HG02885 (cell line): ENCODE measurements at regions not wholly inside any gene's neighbourhood (a gene's known extent, or its start where the extent isn't known, plus 50 kb on each side); places are given as distances from the start of the nearest gene placed in this dataset.
"Not testable (repeated sequence)": the region's sequence is repeated elsewhere in the genome, so short reads cannot be mapped to it uniquely, and the experiment has no call there.

Experiments used
- ATAC-seq: cut with Tn5 transposase; IDR thresholded peaks from one replicate; pipeline ENCODE4 v1.9.1; 2021; ENCODE audit warnings: mild to moderate bottlenecking; ENCODE audit not compliant: unreplicated experiment, poor library complexity

- ATAC-seq, result no peak
Measured at GRCh38 chr5:39650008-39650762, 225.4 kb upstream of the DAB2 start.

- ATAC-seq, result peak; percentile 53
Measured at GRCh38 chr5:39648848-39649227, 224.1 kb upstream of the DAB2 start.

GRCh38 chr5:39648085-39648847 lies 223.5 kb upstream of the DAB2 start:
- peak; percentile 7 for ATAC-seq

GRCh38 chr5:39640552-39640951 lies 215.8 kb upstream of the DAB2 start:
- peak; percentile 94 for ATAC-seq

- ATAC-seq, result no peak
Measured at GRCh38 chr5:39639618-39640089, 214.9 kb upstream of the DAB2 start.

GRCh38 chr5:39638813-39639212 lies 214.0 kb upstream of the DAB2 start:
- no peak for ATAC-seq

GRCh38 chr5:39633057-39633456 lies 208.3 kb upstream of the DAB2 start:
- no peak for ATAC-seq

- ATAC-seq, result no peak
Measured at GRCh38 chr5:39631958-39632357, 207.2 kb upstream of the DAB2 start.

- no peak for ATAC-seq
Measured at GRCh38 chr5:39629946-39630345, 205.2 kb upstream of the DAB2 start.

- ATAC-seq, result no peak
Measured at GRCh38 chr5:39628348-39628747, 203.6 kb upstream of the DAB2 start.

GRCh38 chr5:39624890-39625289 lies 200.1 kb upstream of the DAB2 start:
- ATAC-seq, result no peak

GRCh38 chr5:39624268-39624886 lies 199.6 kb upstream of the DAB2 start:
- no peak for ATAC-seq

- no peak for ATAC-seq
Measured at GRCh38 chr5:39623291-39623865, 198.6 kb upstream of the DAB2 start.

GRCh38 chr5:39622281-39622680 lies 197.5 kb upstream of the DAB2 start:
- no peak for ATAC-seq

GRCh38 chr5:39619168-39619818 lies 194.5 kb upstream of the DAB2 start:
- ATAC-seq, result no peak

GRCh38 chr5:39618391-39618790 lies 193.6 kb upstream of the DAB2 start:
- no peak for ATAC-seq

GRCh38 chr5:39616131-39616530 lies 191.4 kb upstream of the DAB2 start:
- ATAC-seq, result no peak

- not testable (repeated sequence) for ATAC-seq
Measured at GRCh38 chr5:39611076-39611475, 186.3 kb upstream of the DAB2 start.

- peak; percentile 80 for ATAC-seq
Measured at GRCh38 chr5:39608024-39608423, 183.2 kb upstream of the DAB2 start.

- no peak for ATAC-seq
Measured at GRCh38 chr5:39606591-39606990, 181.8 kb upstream of the DAB2 start.
